ENCODE measurements at regions not wholly inside any gene's neighbourhood (a gene's known extent, or its start where the extent isn't known, plus 50 kb on each side); places are given as distances from the start of the nearest gene placed in this dataset.
"Not testable (repeated sequence)": the region's sequence is repeated elsewhere in the genome, so short reads cannot be mapped to it uniquely, and the experiment has no call there.

DNA sequence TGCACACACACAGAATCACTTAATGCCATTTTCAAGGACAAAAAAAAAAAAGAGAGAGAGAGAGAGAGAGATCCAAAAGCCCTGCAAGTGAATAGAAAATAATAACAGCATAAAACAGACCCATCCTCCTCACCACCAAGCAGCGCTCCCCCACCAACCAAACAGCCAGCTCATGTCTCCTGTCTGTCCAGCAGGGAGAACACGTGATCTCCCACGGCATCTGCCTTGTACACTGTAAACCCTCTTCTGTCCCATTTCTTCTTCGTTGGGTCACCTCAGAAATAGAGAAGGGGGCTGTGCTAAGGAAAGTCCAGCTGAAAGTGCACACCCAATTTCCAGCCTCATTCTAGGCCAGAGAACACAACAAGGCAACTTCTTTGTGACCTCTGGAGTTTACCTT is 222.5 kb downstream of the EXOC5 start:
- TF ChIP-seq, protein P1, sequence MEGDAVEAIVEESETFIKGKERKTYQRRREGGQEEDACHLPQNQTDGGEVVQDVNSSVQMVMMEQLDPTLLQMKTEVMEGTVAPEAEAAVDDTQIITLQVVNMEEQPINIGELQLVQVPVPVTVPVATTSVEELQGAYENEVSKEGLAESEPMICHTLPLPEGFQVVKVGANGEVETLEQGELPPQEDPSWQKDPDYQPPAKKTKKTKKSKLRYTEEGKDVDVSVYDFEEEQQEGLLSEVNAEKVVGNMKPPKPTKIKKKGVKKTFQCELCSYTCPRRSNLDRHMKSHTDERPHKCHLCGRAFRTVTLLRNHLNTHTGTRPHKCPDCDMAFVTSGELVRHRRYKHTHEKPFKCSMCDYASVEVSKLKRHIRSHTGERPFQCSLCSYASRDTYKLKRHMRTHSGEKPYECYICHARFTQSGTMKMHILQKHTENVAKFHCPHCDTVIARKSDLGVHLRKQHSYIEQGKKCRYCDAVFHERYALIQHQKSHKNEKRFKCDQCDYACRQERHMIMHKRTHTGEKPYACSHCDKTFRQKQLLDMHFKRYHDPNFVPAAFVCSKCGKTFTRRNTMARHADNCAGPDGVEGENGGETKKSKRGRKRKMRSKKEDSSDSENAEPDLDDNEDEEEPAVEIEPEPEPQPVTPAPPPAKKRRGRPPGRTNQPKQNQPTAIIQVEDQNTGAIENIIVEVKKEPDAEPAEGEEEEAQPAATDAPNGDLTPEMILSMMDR (IDR thresholded peaks at IDR 0.05; ENCODE audit: borderline replicate concordance, insufficient read depth, low read depth, low read length) = no peak

DNA sequence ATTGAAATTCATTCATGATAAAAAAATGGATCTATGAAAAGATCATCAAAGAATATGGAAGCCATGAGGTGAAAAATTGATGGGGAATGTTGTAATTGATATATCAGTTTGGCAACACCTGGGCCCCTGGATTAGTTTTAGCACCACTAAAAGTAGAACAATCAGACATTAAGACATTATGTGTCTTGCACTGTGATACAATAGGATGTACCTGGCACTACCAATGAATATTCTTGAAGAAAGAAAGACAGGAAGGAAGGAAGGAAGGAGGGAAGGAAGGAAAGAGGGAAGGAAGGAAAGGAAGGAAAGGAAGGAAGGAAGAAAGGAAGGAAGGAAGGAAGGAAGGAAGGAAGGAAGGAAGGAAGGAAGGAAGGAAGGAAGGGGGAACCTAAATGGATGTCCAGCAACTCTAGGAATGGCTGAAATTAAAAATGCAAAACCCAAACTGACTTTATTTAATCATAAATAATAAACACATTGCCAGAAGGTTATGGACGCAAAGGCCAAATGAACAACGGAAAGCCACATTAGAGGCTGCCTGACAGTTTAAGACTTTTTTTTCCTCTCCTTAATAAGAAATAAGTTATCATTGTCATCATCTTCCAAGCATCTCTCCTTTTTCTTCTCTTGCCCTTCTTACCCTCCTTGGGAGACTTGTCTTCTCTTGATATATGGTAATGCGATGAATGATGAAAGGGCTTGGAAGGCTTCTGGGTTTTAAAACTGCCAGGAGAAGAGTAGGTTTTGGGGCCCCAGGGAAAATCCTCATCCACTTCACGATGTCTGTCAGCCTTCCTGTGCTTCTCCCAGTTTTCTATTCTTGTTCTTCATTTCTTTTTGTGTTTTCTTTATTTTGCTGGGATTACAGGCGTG is 224.4 kb downstream of the EXOC5 start:
- not testable (repeated sequence) for H3K4me3 ChIP-seq (ENCODE audit: low read depth, low read length)

More for the DNA sequence above, 222.5 kb downstream of the EXOC5 start:
- H3K4me3 ChIP-seq (ENCODE audit: low read depth, low read length) = no peak overlapping the region

DNA sequence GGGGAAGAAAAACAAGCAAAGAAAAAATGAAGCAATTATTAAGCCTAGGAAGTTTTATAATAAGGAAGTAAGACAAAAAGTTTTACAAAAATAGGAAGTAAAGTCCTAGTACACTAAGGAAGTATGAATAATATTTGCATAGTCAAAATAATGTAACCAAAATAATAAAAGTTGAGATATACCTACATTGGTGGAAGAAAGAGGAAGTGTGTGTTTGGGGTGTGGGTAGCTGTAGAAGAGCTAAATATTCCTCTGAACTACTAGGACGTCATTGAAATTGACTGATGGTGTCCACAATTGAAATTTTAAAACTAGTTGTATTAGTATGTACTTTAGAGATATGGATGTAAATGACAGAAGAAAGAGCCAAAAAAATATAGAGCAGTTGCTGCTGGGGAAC is 228.4 kb upstream of the OTX2 start:
- H3K4me3 ChIP-seq (ENCODE audit: low read depth, low read length) = no peak overlapping the region
- TF ChIP-seq, protein P1 (IDR thresholded peaks at IDR 0.05; ENCODE audit: borderline replicate concordance, insufficient read depth, low read depth, low read length) = no peak

DNA sequence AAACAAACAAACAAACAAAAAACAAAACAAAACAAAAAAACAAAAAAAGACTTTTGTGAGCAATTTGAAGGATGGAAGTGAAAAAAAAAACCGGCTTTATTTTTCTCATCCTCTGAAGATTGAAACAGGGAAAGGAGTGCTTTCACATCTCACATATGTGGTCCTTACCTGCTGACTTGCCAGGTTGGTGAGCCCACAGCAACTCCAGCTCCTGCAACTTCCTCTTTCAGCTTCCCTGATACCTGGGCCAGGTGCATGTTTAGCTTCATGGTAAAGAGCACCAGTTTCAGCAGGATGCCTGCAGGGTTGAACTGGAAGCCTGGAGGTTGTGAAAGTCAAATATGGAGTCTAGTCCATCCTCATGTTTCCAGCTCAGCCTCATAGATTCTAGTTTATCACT is 221.2 kb upstream of the OTX2 start:
- TF ChIP-seq, protein P1 (IDR thresholded peaks at IDR 0.05; ENCODE audit: borderline replicate concordance, insufficient read depth, low read depth, low read length) = no peak
- H3K4me3 ChIP-seq (ENCODE audit: low read depth, low read length) = no peak overlapping the region

DNA sequence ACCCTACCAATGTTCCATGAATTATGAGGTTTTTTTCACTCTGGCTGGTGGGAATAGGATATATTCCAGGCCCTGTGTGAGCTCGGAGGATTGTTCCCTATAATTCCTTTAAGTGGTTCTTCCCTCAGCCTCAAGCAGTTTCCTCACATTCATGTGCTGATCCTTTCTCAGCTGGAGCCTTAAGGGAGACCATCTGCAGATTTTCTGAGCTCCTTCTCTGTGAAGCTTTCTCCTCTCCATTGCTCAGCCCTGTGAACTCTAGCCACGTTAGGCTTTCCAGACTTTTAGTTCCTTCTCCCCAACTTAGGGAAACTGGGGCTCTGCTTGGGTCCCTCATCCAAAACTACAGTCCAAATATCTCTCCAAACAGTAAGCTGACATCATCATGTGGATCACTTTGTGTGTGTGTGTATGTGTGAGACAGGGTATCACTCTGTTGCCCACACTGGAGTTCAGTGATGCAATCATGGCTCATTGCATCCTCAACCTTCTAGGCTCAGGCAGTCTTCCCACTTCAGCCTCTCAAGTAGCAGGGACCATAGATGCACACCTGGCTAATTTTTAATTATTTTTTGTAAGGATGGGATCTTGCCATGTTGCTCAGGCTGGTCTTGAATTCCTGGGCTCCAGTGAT is 219.5 kb upstream of the OTX2 start:
- TF ChIP-seq, protein P1 (IDR thresholded peaks at IDR 0.05; ENCODE audit: borderline replicate concordance, insufficient read depth, low read depth, low read length) = no peak

DNA sequence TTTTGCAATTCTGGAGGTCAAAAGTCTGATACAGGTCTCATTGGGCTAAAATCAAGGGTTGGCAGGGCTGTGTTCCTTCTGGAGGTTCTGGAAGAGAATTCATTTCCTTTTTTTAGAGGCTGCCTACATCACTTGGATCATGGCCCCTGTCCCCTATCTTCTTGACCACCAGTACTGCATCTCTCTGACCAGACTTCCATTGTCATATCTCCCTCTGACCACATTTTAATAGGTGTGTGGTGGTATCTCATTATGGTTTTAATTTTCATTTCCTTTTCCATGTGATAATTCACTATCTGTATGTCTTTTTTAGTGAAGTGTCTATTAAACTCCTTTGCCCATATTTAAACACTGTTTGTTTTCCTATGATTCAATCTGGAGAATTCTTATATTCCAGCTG is 215.2 kb upstream of the OTX2 start:
- TF ChIP-seq, protein P1 (IDR thresholded peaks at IDR 0.05; ENCODE audit: borderline replicate concordance, insufficient read depth, low read depth, low read length) = no peak
- H3K4me3 ChIP-seq (ENCODE audit: low read depth, low read length) = no peak overlapping the region

More for the DNA sequence above, 219.5 kb upstream of the OTX2 start:
- H3K4me3 ChIP-seq (ENCODE audit: low read depth, low read length) = no peak overlapping the region

DNA sequence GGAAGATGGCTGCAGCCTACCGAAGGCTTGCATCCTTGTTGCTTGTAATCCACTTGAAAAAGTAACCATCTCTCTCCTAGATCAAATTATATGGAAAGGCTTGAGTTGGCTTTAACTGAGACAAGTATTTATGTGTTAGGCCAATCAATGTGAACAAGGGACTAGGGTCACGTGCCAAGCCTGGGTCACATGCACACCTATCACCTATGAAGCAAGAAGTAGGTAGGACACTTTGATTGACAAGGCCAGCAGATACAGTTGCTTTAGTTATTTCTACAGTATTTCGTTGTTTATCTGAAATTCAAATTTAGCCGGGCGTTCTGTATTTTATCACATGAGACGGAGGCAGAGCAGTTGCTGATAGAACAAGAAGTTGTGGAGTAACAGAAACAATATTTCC is 212.3 kb upstream of the OTX2 start:
- TF ChIP-seq, protein P1 (IDR thresholded peaks at IDR 0.05; ENCODE audit: borderline replicate concordance, insufficient read depth, low read depth, low read length) = no peak
- no peak overlapping the region for H3K4me3 ChIP-seq (ENCODE audit: low read depth, low read length)

Measured in GM12875 (cell line).